GM12891 (cell line): ENCODE measurements at regions not wholly inside any gene's neighbourhood (a gene's known extent, or its start where the extent isn't known, plus 50 kb on each side); places are given as distances from the start of the nearest gene placed in this dataset.

Experiments
- PAX5 ChIP-seq: IDR thresholded peaks from 2 replicates; pipeline ENCODE4 v1.6.1; 2011; ENCODE audit warnings: low read length, moderate library complexity, mild to moderate bottlenecking; ENCODE audit not compliant: insufficient read depth, severe bottlenecking
- POLR2A ChIP-seq: IDR thresholded peaks from 2 replicates; pipeline ENCODE4 v1.6.1; 2011; ENCODE audit warnings: low read depth, low read length, control low read depth
- POLR2AphosphoS5 ChIP-seq: IDR thresholded peaks from 2 replicates; pipeline ENCODE4 v1.6.1; 2011; ENCODE audit warnings: low read depth, low read length, control low read depth
- SPI1 ChIP-seq: IDR thresholded peaks from 2 replicates; pipeline ENCODE4 v1.6.1; 2011; ENCODE audit warnings: low read depth, low read length, control low read depth
- TAF1 ChIP-seq: IDR thresholded peaks from 2 replicates; pipeline ENCODE4 v1.6.1; 2011; ENCODE audit warnings: low read depth, low read length, control low read depth

GRCh38 chr4:11165052-11165451 is 263.6 kb downstream of the HS3ST1 start:
- no peak for TF ChIP-seq POLR2A
- TF ChIP-seq POLR2AphosphoS5: no peak
- no peak for TF ChIP-seq TAF1
- TF ChIP-seq PAX5: no peak
- no peak for TF ChIP-seq SPI1
